ENCODE measurements at regions not wholly inside any gene's neighbourhood (a gene's known extent, or its start where the extent isn't known, plus 50 kb on each side); places are given as distances from the start of the nearest gene placed in this dataset.

DNA sequence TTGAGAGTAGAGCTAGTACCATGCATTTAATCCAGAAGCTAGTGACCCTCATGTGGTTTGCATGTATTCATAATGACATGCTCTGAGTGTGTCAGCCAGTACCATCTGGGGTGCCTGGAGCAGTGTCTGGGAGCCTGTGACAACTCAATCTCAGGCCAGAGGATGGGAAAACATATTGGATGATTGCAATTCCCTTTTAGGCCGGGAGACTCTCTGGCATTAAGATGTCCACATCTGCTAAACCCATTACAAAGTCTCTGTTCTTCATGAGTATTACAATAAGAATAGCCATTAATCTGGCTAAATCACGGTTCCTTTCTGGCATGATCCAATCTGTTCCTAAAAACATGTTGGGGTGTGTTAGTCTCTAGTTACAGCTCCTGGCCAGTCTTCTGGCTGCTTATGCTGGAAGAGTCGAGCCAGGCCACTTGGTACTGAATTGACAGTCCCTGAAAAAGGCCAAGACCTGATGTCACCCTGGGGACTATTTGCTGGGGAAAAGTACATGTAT, 475.7 kb downstream of the ENC1 start:
- no peak for DNase-seq

DNA sequence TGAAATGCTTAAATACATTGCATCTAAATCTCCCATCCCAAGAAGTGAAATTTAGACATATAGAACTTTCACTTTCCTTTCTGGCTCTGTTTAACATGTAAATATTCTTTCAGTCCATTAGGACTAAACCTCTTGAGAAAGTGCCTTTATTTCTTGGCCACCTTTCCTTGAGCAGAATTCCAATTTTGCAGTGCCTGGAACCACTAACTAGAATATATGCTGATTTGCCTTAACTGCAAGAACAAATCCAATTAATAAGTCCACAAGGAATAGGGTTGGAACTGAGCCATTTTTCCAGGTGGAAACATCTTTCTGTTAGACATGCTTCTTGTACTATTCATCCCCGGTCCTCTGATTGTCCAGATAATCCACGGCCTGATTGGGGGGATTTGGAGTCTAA, 478.0 kb downstream of the ENC1 start:
- no peak for DNase-seq

GRCh38 chr5:74161170-74161569, 479.4 kb downstream of the ENC1 start:
- DNase-seq: no peak

DNA sequence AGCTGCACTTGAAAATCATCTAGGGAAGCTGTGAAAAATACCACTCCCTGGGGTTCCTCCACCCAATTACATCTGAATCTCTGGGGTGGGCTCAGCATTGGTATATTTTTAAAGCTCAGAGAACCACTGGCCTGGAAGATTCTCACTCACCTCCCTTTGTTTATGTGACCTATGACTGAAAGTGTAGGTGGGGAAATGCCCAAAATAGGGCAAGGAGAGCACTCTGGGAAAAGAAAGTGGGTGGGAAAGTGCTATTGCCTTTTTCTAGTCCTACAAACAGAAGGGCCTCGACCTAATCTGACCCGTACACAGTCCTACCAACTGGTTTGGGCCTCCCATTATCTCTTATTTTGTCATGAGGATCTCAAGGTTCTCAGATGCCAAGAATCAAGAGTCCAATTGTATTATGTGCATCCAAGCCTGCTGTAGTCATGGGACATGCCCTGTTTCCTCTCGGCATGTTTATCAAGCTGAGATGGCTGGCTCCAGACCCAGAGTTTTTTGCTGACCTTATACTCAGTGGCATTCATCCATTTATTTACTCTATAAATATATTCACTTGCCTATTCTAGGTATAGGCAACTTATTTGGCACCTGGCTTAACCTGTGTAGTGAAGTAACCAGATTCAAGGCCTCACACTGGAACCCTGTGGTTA, 483.7 kb downstream of the ENC1 start:
- DNase-seq: no peak

GRCh38 chr5:74155501-74155900, 485.0 kb downstream of the ENC1 start:
- DNase-seq: no peak

GRCh38 chr5:74154526-74154925, 486.0 kb downstream of the ENC1 start:
- no peak for DNase-seq

- DNase-seq: no peak
Observed at GRCh38 chr5:74153255-74153790, 487.2 kb downstream of the ENC1 start.

DNA sequence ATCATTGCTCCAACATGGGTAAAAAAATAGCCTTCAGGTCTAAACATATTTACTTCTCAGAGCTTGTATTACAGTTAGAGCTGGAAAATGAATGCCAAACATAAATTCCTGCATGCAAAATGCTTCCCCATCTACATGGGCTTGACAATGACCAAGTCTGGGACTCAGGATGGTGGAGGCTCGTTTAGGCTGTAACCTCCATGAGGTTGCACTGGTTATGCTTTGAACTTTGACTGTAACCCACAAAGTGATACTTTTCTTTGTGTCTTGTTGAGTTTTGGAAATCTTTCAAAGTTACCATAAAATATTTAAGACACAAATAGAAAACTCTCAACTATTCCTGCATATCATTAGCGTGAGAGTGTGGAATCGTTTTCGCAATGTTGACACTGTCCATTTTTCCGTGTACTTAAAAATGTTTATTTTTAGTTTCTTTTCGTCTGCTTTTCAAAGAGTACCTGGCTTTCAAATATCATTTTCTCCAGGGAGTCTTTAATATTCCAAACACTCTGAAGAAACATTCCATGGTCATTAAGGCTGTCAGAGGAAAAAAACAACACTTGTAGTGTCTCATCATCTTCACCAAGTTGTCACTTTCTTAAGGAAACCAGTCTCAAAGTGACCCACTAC, 487.8 kb downstream of the ENC1 start:
- no peak for DNase-seq

- DNase-seq: no peak
Observed at GRCh38 chr5:74152136-74152535, 488.4 kb downstream of the ENC1 start.

DNA sequence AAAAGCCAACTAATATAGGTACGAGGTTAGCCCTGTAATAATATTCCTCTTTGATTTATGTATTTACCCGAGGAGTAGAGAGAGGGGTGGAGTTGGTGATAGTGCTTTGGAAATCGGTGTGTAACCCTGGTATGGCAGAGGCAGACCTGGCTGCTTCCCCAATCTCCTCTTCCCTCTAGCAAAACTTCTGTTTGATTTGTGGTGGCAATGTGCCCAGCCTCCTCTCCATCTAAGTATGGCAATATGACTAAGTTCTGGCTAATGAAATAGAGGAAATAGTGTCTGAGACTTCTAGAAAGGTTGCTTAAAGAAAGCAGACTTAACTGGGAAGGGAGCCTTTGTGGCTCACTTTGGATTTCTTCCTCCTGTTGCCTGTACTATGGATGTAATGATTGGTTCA, 491.1 kb downstream of the ENC1 start:
- peak in 2 of 51 donors; percentile 3 to 6 for DNase-seq

DNA sequence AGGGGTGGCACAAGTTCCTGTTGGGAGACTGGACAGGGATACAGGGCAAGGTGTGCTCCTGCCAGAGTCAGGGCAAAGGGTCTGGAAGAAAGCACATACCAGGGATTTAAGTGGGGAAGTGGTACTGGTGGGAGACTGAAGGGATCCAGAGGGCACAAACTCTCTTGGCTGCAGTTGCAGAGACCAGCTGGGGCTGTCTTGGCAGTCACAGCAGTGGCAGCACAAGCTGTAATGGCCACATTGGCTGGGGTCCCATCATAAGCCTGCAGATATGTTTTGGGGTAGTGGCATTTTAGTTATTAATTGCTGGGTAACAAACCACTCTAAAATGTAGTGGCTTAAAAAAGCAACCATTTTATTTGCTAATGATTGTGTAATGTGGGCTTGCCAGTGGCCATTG, 492.2 kb downstream of the ENC1 start:
- no peak for DNase-seq

GRCh38 chr5:74146796-74147195, 493.7 kb downstream of the ENC1 start:
- no peak for DNase-seq

DNA sequence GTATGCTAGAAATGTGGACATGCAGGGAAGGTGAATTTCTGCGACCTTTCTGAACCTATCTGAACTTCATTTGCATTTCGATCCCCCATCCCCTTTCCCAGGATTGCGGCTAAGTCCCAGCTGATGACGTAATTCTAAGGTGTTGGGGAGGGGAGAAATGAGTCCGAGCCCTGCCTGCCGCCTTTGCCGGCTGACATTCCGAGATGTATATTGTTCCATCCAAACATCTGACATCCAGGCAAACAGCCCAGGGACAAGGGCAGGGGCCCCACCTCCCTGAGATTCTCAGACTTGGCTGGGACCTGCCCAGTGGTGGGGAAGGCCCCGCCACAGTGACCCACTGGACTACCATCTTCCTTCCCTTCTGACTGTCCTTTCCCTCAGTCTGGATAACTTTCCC, 494.6 kb downstream of the ENC1 start:
- no peak for DNase-seq

- DNase-seq: peak in 2 of 51 donors; percentile 10 to 26
Observed at GRCh38 chr5:74143721-74144330, 496.7 kb downstream of the ENC1 start.

GRCh38 chr5:74143151-74143550, 497.4 kb downstream of the ENC1 start:
- no peak for DNase-seq

DNA sequence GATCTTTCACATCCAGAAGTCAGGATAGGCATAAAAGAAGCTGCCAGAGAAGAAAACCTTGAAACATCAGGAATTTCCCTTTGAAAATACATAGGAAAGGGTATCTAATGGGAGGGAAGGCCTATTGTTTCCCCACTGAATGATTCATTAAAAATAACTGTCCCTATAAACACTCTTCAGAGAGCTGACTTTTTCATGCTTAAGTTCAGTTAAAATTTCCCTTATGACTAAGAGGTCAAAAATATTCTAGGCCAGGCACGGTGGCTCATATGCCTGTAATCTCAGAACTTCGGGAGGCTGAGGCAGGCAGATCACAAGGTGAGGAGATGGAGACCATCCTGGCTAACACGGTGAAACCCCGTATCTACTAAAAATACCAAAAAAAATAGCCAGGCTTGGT, 499.5 kb downstream of the ENC1 start:
- DNase-seq: no peak

DNA sequence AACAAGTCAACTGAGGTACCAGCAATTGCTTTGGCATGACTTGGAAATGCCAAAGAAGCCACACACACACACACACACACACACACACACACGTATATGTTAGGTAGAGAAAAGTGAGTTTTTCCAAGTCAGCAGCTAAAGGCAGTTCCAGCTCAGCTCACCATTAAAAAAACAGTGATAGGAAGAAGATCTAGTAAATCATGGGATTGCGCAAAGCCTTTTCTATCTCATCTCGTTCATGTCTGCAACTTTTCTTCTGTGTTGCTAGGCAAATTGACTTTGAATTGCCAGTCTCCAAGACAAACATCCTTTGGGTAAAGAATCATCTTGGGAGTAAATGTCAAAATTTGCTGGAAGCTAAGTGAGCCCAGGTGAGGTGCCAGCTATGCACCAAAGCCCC, 500.1 kb downstream of the ENC1 start:
- no peak for DNase-seq

GRCh38 chr5:74139589-74139988, 500.9 kb downstream of the ENC1 start:
- no peak for DNase-seq

DNA sequence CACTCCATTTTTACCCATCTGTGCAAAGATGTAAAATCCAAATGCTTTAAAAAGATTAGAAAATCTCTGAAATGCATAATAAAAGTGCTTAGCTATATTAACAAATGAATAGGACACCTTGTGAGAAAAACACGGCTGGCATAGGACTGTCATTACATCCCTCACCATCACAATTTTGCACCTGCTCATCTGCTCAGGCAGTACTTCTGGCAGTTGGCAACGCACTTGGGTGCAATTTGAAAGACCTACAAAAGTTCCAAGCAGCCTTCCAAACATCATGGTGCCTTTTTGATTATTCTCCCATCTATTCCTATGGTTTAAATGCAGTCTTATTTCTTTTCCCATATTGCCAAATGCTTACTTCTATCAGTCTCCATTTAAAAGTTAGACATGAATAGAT, 501.8 kb downstream of the ENC1 start:
- DNase-seq: no peak

- DNase-seq: no peak
Observed at GRCh38 chr5:74136276-74136825, 504.2 kb downstream of the ENC1 start.

- DNase-seq: no peak
Observed at GRCh38 chr5:74135033-74135432, 505.5 kb downstream of the ENC1 start.

- no peak for DNase-seq
Observed at GRCh38 chr5:74132485-74132884, 506.5 kb downstream of the ARHGEF28 start.

All from hypothalamus (tissue), 51 donors.